ENCODE measurements at regions not wholly inside any gene's neighbourhood (a gene's known extent, or its start where the extent isn't known, plus 50 kb on each side); places are given as distances from the start of the nearest gene placed in this dataset.

DNA sequence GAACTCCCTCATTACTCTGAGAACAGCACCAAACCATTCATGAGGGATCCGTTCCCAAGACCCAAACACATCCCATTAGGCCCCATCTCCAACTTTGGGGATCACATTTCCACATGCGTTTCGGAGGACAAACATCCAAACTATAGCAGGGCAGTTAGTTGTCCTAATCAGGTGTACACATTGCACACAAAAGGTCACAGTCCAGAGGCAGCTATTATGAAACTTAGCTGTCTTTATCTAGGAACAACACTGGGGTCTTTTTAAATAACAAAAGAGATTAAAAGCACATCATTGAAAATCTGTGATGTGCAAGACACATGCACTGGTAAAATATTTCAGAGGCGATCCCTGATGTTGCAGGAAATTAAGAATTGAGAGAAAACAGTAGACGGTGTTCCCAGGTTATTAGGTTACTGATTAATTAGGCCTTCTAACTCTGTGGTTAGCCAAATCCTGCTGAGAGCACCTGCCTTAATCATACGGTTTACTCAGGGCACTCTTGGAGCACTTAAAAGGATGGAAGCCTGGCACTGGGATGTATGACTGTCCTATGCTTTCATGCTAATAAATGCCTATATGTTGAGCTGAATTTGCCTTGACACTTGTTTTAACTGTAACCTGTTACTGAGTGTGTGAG is 1574.5 kb upstream of the WWC1 start:
- TF ChIP-seq, protein P1, sequence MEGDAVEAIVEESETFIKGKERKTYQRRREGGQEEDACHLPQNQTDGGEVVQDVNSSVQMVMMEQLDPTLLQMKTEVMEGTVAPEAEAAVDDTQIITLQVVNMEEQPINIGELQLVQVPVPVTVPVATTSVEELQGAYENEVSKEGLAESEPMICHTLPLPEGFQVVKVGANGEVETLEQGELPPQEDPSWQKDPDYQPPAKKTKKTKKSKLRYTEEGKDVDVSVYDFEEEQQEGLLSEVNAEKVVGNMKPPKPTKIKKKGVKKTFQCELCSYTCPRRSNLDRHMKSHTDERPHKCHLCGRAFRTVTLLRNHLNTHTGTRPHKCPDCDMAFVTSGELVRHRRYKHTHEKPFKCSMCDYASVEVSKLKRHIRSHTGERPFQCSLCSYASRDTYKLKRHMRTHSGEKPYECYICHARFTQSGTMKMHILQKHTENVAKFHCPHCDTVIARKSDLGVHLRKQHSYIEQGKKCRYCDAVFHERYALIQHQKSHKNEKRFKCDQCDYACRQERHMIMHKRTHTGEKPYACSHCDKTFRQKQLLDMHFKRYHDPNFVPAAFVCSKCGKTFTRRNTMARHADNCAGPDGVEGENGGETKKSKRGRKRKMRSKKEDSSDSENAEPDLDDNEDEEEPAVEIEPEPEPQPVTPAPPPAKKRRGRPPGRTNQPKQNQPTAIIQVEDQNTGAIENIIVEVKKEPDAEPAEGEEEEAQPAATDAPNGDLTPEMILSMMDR (IDR thresholded peaks at IDR 0.05) = no peak
- no peak for TF ChIP-seq EZH2 (IDR thresholded peaks at IDR 0.05; ENCODE audit: borderline replicate concordance, insufficient read depth, low read depth, low read length, poor library complexity, severe bottlenecking)
